GM12878 (cell line): ENCODE measurements at regions not wholly inside any gene's neighbourhood (a gene's known extent, or its start where the extent isn't known, plus 50 kb on each side); places are given as distances from the start of the nearest gene placed in this dataset.

ENCODE experiments used
- ATAC-seq: fragments of 200-7000 bp; cut with Tn5 transposase; 3 replicates; pipeline ENCODE4 v1.9.1; 2020; ENCODE audit warnings: mild to moderate bottlenecking, moderate library complexity
- BruUV-seq: library from RNA; stranded (reverse); fragments of 400-500 nt; replicated peaks from 2 replicates; lab custom pipeline; 2021; lab: Mats Ljungman, UMichigan
- CTCF ChIA-PET: fragments of 300-600 bp; sonication (Branson Sonifier 250); formaldehyde crosslinking; extraction: SDS; loops from one replicate; lab custom pipeline; 2021; ENCODE audit warnings: inconsistent platforms; lab: Yijun Ruan, JAX
- POLR2A ChIA-PET: fragments of 350-600 bp; formaldehyde crosslinking; extraction: SDS; loops from one replicate; lab custom pipeline; 2021; ENCODE audit warnings: inconsistent platforms; lab: Charles Lee
- RAD21 ChIA-PET: fragments of 300-600 bp; sonication (Branson Sonifier 250); formaldehyde crosslinking; loops from one replicate; lab custom pipeline; 2023; ENCODE audit warnings: antibody characterized with exemption; ENCODE audit not compliant: unreplicated experiment; lab: Charles Lee
- SMC1A ChIA-PET: fragments of 300-600 bp; sonication (Branson Sonifier 250); formaldehyde crosslinking; loops from one replicate; lab custom pipeline; 2023; ENCODE audit not compliant: unreplicated experiment, uncharacterized antibody; lab: Charles Lee
- DNase-seq: peaks from one replicate; pipeline ENCODE4 v3.0.0-alpha.2; 2011; ENCODE audit warnings: low read depth, low spot score
- FAIRE-seq: peaks from 3 replicates; lab custom pipeline; 2011; peaks lifted over from hg19 to GRCh38; lab: Jason Lieb, UNC
- H2AFZ ChIP-seq: 2 replicates; pipeline ENCODE4 v1.6.0; 2011; ENCODE audit warnings: low read depth, low read length, control low read depth; ENCODE audit not compliant: control insufficient read depth
- H3K27ac ChIP-seq: 2 replicates; pipeline ENCODE4 v1.5.1; 2011; ENCODE audit warnings: control low read depth; ENCODE audit not compliant: control insufficient read depth, insufficient read depth
- H3K27me3 ChIP-seq, 2 experiments: replicated peaks in 1 of 2; 2 replicates each; pipeline versions ENCODE4 v1.6.0 to v1.6.1; 2011; ENCODE audit warnings: low read length in 1 of 2; ENCODE audit not compliant: control insufficient read depth in 2 of 2, insufficient read depth in 2 of 2
- H3K36me3 ChIP-seq, 2 experiments: 2 replicates each; pipeline ENCODE4 v1.5.1; 2011; ENCODE audit warnings: low read length in 1 of 2; ENCODE audit not compliant: control insufficient read depth in 2 of 2, insufficient read depth in 2 of 2
- H3K4me1 ChIP-seq: 2 replicates; pipeline ENCODE4 v1.6.1; 2011; ENCODE audit warnings: mild to moderate bottlenecking, low read length, moderate library complexity, mixed read lengths; ENCODE audit not compliant: control insufficient read depth, insufficient read depth
- H3K4me2 ChIP-seq: 2 replicates; pipeline ENCODE4 v1.6.0; 2011; ENCODE audit warnings: control low read depth; ENCODE audit not compliant: control insufficient read depth, insufficient read depth
- H3K4me3 ChIP-seq: fragments of 200-600 bp; sonication (generic); 2 replicates; pipeline ENCODE4 v1.5.1; 2016
- H3K79me2 ChIP-seq: 2 replicates; pipeline ENCODE4 v1.6.0; 2011; ENCODE audit warnings: low read length; ENCODE audit not compliant: control insufficient read depth, insufficient read depth
- H3K9ac ChIP-seq: 2 replicates; pipeline ENCODE4 v1.8.0; 2011; ENCODE audit warnings: low read length, control low read depth, mixed read lengths; ENCODE audit not compliant: control insufficient read depth, insufficient read depth
- H3K9me3 ChIP-seq: replicated peaks from 3 replicates; pipeline ENCODE4 v1.5.1; 2011; ENCODE audit warnings: mild to moderate bottlenecking, low read length; ENCODE audit not compliant: control insufficient read depth, insufficient read depth
- H4K20me1 ChIP-seq: 2 replicates; pipeline ENCODE4 v1.6.0; 2011; ENCODE audit not compliant: control insufficient read depth, insufficient read depth
- ATF7 ChIP-seq: fragments of 450-650 bp; IDR thresholded peaks from 2 replicates; pipeline ENCODE4 v1.6.1; 2016; ENCODE audit warnings: low read depth, mild to moderate bottlenecking
- CBX5 ChIP-seq: sonication (generic); IDR thresholded peaks from 2 replicates; pipeline ENCODE4 v1.6.1; 2016; ENCODE audit warnings: low read depth, moderate library complexity, mild to moderate bottlenecking, inconsistent platforms
- ESRRA ChIP-seq: IDR thresholded peaks from 2 replicates; pipeline ENCODE4 v1.6.1; 2012; ENCODE audit warnings: mild to moderate bottlenecking, low read length, improper control_type of control experiment
- GABPA ChIP-seq: IDR thresholded peaks from 2 replicates; pipeline ENCODE4 v1.6.1; 2014; ENCODE audit warnings: antibody characterized with exemption, low read depth, mild to moderate bottlenecking, inconsistent platforms
- HDAC6 ChIP-seq: fragments of 200-600 bp; sonication (generic); IDR thresholded peaks from one replicate; pipeline ENCODE4 v1.8.0; 2017; ENCODE audit warnings: antibody characterized with exemption; ENCODE audit not compliant: unreplicated experiment
- MXI1 ChIP-seq: fragments of 150-350 bp; IDR thresholded peaks from 2 replicates; pipeline ENCODE4 v1.6.1; 2011; ENCODE audit warnings: low read depth, mild to moderate bottlenecking, inconsistent platforms, low read length, improper control_type of control experiment
- NR2C1 ChIP-seq: fragments of 450-650 bp; IDR thresholded peaks from 2 replicates; pipeline ENCODE4 v1.6.1; 2017; ENCODE audit warnings: antibody characterized with exemption, mild to moderate bottlenecking, moderate library complexity
- PAX5 ChIP-seq: IDR thresholded peaks from 2 replicates; pipeline ENCODE4 v1.6.1; 2011; ENCODE audit warnings: low read depth, low read length, borderline replicate concordance
- POLR2AphosphoS2 ChIP-seq: IDR thresholded peaks from 2 replicates; pipeline ENCODE4 v1.6.1; 2011; ENCODE audit warnings: low read depth, mild to moderate bottlenecking, low read length, improper control_type of control experiment, moderate library complexity
- POU2F2 ChIP-seq: IDR thresholded peaks from 3 replicates; pipeline ENCODE4 v1.6.1; 2011; ENCODE audit warnings: low read depth, mild to moderate bottlenecking, low read length, borderline replicate concordance
- SREBF2 ChIP-seq: IDR thresholded peaks from 2 replicates; pipeline ENCODE4 v1.6.1; 2012; ENCODE audit warnings: mild to moderate bottlenecking, low read length
- SRF ChIP-seq, 2 experiments: IDR thresholded peaks; 2 replicates each; pipeline ENCODE4 v1.6.1; 2011; ENCODE audit warnings: low read depth in 2 of 2, low read length in 2 of 2, mild to moderate bottlenecking in 1 of 2, moderate library complexity in 1 of 2
- STAT3 ChIP-seq: IDR thresholded peaks from 2 replicates; pipeline ENCODE4 v1.6.1; 2011; ENCODE audit warnings: low read depth, low read length, improper control_type of control experiment
- TAF1 ChIP-seq: IDR thresholded peaks from 2 replicates; pipeline ENCODE4 v1.6.1; 2011; ENCODE audit warnings: mild to moderate bottlenecking, low read depth, low read length, borderline replicate concordance
- TCF7 ChIP-seq: IDR thresholded peaks from 2 replicates; pipeline ENCODE4 v1.6.1; 2014; ENCODE audit warnings: antibody characterized with exemption, borderline replicate concordance
- YY1 ChIP-seq: IDR thresholded peaks from 2 replicates; pipeline ENCODE4 v1.6.1; 2011; ENCODE audit warnings: low read depth, mild to moderate bottlenecking, low read length
- WGBS: methylation state at CpG from one replicate; pipeline ENCODE4 v1.1.6; 2016; ENCODE audit warnings: low lambda C conversion rate; ENCODE audit not compliant: insufficient replicate concordance, insufficient coverage; ENCODE audit errors: missing lambda C conversion rate; 5-methylcytosine and 5-hydroxymethylcytosine counted together
- in situ Hi-C: fragments of 300-500 bp; cut with MboI; formaldehyde crosslinking; loops from 9 replicates; pipeline ENCODE4 v1.14.3; 2018; ENCODE audit warnings: mixed read lengths
- intact Hi-C: fragments of 100-400 bp; cut with micrococcal nuclease; formaldehyde crosslinking; loops from one replicate; pipeline ENCODE4 v1.14.2; 2022; ENCODE audit not compliant: unreplicated experiment
- TF ChIP-seq, protein P1 (sequence below): fragments of 450-650 bp; IDR thresholded peaks from 2 replicates; pipeline ENCODE4 v1.6.1; 2014; ENCODE audit warnings: mild to moderate bottlenecking
- TF ChIP-seq, protein P2 (sequence below): fragments of 150-350 bp; IDR thresholded peaks from 2 replicates; pipeline ENCODE4 v1.6.1; 2016; ENCODE audit warnings: low read depth, low read length
- TF ChIP-seq, protein P3 (sequence below): IDR thresholded peaks from 2 replicates; pipeline ENCODE4 v1.6.1; 2011; ENCODE audit warnings: borderline replicate concordance, low read depth, mild to moderate bottlenecking, moderate library complexity, mixed read lengths, low read length; ENCODE audit not compliant: insufficient read depth; ENCODE audit errors: extremely low read length

DNA sequence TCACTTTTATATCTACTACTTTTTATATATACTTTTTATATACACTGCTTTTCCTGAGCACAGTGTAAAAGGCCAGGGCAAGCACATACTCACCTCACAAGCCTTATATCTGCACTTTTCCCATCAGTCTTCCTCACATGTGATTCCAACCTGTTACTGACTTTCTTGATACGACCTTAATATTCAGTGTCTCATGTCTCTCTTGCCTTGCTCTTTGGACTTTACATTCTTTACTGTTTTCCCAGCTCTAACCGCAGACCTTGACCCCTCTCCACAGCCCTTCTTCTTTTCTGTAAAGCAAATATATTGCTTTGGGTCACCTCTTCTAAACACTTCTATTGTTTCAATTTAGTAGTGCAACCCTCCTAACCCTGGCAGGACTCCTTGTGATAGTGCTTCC lies 353.1 kb upstream of the ANO5 start (continued):
- TF ChIP-seq TCF7 (no peak), MXI1 (no peak), TAF1 (no peak)

DNA sequence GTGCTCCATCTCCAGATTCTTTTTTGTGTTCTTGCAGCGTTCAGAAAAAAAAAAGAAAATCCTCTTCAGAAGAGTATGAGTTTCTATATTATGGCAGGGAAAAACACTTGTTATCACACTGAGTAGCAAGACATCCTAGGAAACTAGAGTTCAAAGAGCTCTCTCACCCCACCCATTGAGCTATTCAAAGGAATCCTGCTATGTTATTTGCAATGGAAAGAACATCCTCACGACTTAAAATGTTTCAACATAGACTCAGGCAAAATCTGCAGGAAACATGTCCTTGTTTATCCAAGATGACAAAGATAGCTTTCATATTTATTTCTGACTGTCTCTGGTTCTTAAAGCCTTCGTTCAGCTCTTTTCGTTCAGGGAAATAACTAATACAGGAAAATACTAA lies 331.6 kb upstream of the ANO5 start:
- Histone ChIP-seq H3K4me3 (no peak overlapping the region), H3K79me2 (no peaks in the 10 kb centered on the region), H2AFZ (no peak overlapping the region), H3K27me3 (no peaks in the 10 kb centered on the region), H4K20me1 (no peaks in the 10 kb centered on the region), H3K9ac (no peak overlapping the region), H3K4me2 (no peak overlapping the region), H3K27ac (no peak overlapping the region), H3K36me3 (no peaks in the 10 kb centered on the region), H3K9me3 (no peaks in the 10 kb centered on the region), H3K4me1 (no peaks in the 10 kb centered on the region)
- ChIA-PET RAD21 (no interaction called here), POLR2A (no interaction called here), CTCF (interaction anchor here (1.0 kb wide), 1 partner anchor 11 kb away, joined by 3 read pairs; no protein-coding TSS in a partner anchor), SMC1A (interaction anchor here (1.1 kb wide), 1 partner anchor 9 kb away, joined by 4 read pairs; no protein-coding TSS in a partner anchor)
- DNase-seq (no peak), FAIRE-seq (no peak), ATAC-seq (no peak)
- WGBS: 3% methylated on average over 4 of the region's 4 CpGs
- in situ Hi-C loops: no loop called here
- intact Hi-C loops: no loop called here
- no TSS peak for BruUV-seq
- TF ChIP-seq POU2F2: no peak
- no peak for TF ChIP-seq YY1
- TF ChIP-seq SREBF2: no peak
- TF ChIP-seq POLR2AphosphoS2: no peak
- no peak for TF ChIP-seq GABPA
- TF ChIP-seq HDAC6: no peak
- TF ChIP-seq, protein P1, sequence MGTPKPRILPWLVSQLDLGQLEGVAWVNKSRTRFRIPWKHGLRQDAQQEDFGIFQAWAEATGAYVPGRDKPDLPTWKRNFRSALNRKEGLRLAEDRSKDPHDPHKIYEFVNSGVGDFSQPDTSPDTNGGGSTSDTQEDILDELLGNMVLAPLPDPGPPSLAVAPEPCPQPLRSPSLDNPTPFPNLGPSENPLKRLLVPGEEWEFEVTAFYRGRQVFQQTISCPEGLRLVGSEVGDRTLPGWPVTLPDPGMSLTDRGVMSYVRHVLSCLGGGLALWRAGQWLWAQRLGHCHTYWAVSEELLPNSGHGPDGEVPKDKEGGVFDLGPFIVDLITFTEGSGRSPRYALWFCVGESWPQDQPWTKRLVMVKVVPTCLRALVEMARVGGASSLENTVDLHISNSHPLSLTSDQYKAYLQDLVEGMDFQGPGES: no peak
- TF ChIP-seq SRF (IDR thresholded peaks at IDR 0.05; ENCODE audit: low read depth in 2 of 2, low read length in 2 of 2): no peak
- TF ChIP-seq, protein P2, sequence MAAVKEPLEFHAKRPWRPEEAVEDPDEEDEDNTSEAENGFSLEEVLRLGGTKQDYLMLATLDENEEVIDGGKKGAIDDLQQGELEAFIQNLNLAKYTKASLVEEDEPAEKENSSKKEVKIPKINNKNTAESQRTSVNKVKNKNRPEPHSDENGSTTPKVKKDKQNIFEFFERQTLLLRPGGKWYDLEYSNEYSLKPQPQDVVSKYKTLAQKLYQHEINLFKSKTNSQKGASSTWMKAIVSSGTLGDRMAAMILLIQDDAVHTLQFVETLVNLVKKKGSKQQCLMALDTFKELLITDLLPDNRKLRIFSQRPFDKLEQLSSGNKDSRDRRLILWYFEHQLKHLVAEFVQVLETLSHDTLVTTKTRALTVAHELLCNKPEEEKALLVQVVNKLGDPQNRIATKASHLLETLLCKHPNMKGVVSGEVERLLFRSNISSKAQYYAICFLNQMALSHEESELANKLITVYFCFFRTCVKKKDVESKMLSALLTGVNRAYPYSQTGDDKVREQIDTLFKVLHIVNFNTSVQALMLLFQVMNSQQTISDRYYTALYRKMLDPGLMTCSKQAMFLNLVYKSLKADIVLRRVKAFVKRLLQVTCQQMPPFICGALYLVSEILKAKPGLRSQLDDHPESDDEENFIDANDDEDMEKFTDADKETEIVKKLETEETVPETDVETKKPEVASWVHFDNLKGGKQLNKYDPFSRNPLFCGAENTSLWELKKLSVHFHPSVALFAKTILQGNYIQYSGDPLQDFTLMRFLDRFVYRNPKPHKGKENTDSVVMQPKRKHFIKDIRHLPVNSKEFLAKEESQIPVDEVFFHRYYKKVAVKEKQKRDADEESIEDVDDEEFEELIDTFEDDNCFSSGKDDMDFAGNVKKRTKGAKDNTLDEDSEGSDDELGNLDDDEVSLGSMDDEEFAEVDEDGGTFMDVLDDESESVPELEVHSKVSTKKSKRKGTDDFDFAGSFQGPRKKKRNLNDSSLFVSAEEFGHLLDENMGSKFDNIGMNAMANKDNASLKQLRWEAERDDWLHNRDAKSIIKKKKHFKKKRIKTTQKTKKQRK: no peak
- TF ChIP-seq STAT3: no peak
- TF ChIP-seq PAX5: no peak
- TF ChIP-seq, protein P3, sequence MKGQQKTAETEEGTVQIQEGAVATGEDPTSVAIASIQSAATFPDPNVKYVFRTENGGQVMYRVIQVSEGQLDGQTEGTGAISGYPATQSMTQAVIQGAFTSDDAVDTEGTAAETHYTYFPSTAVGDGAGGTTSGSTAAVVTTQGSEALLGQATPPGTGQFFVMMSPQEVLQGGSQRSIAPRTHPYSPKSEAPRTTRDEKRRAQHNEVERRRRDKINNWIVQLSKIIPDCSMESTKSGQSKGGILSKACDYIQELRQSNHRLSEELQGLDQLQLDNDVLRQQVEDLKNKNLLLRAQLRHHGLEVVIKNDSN: no peak
- no peak for TF ChIP-seq ESRRA
- no peak for TF ChIP-seq CBX5
- no peak for TF ChIP-seq ATF7
- no peak for TF ChIP-seq NR2C1
